GM21526 (cell line): ENCODE measurements at regions not wholly inside any gene's neighbourhood (a gene's known extent, or its start where the extent isn't known, plus 50 kb on each side); places are given as distances from the start of the nearest gene placed in this dataset.

ENCODE experiments used
- ATAC-seq: cut with Tn5 transposase; IDR thresholded peaks from one replicate; pipeline ENCODE4 v1.9.1; 2021; ENCODE audit warnings: moderate library complexity; ENCODE audit not compliant: unreplicated experiment, low FRiP score

DNA sequence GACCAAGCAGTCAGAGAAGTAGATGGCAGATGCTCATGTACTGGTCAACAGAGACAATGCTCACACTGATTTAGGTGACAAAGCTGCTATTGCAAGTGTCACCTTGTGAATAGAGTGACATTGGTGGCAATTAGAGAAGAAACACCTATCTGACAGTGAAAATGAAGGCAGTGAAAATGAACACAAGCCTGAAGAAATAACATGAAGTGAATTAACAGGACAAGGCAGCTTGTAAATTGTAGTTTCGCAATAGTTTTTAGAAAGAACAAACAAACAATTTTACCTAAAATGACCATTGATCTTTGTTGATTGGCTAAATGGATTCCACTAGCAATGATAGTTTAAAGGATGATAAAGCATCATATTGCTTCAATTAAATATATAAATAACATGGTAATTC lies 1389.5 kb downstream of the PLA2G4A start:
- ATAC-seq = no peak

DNA sequence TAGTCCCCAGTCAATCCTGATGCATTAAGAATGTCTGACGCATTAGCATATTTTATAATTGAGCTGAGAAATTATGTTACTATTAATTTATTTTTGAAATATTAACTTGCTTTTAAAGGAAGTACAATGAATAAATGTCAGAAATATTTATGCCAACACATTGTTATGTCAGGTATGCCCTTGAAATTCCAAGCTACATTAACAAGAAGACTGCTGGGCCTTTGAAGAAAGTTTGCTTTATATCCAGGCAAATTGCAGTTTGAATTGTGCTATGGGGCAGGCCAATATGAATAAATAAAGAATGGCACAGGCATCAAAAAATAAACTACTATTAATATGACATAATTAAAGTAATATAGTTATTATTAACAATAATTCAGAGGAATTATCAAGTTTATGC lies 1391.3 kb downstream of the PLA2G4A start:
- no peak for ATAC-seq

DNA sequence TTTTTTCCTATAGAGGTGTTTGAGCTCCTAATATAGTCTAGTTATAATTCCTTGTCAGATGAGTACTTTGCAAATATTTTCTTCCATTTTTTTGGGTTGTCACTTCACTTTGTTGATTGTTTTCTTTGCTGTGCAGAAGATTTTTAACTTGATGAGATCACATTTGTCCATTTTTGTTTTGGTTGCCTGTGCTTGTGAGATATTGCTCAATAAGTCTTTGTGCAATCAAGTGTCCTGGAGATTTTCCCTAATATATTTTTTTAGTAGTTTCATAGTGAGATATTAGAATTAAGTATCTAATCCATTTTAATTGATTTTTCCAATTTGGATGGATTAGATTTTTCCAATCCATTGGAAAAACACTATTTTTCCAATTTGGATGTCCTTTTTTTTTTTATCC lies 1395.5 kb downstream of the PLA2G4A start:
- ATAC-seq = no peak

DNA sequence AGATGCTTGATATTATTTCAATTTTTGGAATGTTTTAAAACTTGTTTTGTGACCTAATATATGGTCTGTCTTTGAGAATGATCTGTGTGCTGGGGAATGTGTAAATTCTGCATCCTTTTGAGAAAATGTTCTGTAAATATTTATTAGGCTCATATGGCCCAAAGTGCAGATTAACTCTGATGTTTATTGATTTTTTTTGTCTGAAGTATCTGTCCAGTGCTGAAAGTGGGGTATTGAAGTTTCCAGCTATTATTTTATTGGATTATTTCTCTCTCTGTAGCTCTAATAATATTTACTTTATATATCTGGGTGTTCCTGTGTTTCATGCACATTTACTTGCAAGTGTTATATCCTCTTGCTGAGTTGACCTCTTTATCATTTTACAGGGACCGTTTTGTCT lies 1397.2 kb downstream of the PLA2G4A start:
- no peak for ATAC-seq

DNA sequence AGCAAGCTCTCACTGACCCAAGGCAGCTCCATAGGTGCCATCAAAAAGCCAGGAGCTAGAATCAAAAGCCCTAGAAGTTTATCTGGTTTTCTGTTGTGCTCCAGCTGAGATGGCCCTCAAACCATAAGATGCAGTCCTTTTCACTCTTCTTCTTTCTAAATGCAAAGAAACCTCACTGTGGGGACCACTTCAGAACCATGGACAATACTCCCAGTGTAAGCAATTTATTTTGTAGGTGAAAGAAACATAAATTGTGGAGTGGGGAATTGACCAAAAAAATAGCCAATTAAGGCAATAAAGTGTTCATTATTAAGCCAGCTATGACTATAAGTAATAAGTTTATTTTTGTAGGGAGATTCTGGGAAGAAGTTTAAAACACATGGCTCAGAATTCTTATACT lies 1399.9 kb downstream of the PLA2G4A start:
- no peak for ATAC-seq

DNA sequence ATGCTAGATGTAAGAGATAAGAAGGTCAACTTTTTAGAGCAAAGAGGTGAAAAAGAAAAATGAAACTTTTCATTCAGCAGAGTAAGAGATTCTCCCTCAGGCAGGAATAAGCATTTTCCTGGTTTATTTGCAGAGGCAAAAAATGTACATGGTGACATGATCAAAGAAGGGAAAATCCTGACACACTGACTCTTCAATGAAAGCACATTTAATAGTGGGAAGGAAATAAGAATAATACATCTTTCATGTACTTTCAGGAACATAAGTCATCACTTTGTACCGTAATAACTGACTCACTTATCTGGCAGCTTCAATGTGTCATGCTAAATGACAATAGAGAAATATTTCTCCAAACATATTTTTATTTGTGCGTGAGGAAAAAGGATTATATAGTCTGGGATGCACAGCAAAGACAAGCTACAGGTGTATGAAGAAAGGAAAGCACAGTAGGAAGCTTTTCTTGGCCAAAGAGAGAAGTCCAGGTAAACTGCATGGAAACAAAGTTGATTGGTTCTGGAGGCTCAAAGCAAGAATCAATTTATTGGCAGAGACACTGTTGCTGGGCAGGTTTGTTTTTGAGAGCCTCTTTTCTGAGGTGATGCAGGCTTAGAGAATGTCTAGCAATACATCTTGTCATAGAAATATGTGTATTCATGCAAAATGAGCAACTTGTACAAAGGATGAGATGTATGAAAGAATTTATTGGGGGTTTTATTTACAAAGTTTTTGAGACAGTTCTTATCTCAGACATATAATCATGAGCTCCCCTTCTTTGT lies 1409.0 kb downstream of the PLA2G4A start:
- ATAC-seq = no peak

DNA sequence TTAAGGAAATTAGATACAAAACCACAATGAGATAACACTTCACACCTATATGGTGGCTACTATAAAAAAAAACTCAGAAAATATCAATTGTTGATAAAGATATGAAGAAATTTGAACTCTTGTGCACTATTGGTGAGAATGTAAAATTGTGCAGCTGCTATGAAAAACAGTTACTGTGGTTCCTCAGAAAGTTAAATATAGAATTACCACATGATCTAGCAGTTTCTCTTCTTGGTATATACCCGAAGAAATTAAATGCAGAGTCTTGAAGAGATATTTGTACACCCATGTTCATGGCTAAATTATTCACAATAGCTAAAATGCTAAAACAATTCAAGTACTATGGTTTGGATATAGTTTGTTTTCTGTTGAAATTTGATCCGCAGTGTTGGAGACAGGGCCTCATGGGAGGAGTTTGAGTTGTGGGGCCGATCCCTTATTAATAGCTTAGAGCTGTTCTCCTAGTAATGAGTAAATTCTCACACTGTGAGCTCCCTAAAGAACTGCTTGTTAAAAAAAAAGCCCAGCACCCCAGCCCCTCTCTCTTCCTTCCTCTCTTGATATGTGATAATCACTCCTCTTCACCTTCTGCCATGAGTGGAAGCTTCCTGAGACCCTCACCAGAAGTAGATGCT lies 1412.1 kb downstream of the PLA2G4A start:
- ATAC-seq = no peak

DNA sequence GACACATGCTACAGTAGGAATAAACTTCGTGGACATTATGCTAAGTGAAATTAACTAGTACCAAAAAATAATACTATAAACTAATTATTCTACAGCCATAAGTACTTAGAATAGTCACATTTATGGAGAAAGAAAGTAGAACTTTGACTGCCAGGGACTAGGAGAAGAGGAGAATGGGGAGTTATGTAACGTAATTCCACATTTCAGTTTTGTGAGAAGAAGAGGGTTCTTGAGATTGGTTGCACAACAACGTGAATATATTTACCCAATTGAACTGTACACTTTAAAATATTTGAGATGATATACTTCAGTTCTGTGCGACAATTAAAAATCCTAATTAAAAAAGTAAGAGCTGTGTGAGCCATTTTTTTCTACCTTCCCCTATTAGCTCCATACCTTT lies 1412.9 kb downstream of the PLA2G4A start:
- ATAC-seq = no peak

DNA sequence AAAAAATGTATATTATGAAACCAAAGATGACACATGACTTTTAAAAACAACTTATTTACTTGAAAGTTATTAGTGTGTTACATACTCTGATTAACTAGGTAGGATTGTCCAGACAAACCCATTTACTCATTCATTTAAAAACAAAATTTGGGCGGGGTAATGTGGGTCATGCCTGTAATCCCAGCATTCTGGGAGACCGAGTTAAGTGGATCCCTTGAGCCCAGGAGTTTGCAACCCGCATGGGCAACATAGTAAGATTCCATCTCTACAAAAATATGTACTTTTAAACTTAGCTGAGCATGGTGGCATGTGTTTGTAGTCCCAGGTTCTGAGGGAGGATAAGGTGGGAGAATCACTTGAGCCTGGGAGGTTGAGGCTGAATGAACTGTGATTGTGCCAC lies 1414.7 kb downstream of the PLA2G4A start:
- no peak for ATAC-seq

DNA sequence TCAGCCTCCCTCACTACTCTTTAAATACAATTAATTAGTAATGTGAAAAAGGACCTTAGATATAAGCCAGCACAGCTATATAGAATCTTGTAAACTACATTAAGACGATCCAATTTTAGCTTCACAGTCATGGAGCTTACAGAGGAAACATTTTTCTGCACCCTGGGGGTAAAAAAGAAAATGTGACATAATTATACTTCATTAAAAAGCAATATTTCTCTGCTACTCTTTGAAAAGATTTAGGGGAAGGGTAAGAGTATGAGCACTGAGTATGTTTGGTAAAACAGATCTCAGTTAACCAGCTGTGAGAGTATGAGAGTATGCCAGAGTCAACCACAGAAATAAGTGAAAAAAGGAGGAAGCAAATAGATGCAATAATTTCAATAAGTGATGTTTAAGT lies 1415.9 kb downstream of the PLA2G4A start:
- no peak for ATAC-seq

DNA sequence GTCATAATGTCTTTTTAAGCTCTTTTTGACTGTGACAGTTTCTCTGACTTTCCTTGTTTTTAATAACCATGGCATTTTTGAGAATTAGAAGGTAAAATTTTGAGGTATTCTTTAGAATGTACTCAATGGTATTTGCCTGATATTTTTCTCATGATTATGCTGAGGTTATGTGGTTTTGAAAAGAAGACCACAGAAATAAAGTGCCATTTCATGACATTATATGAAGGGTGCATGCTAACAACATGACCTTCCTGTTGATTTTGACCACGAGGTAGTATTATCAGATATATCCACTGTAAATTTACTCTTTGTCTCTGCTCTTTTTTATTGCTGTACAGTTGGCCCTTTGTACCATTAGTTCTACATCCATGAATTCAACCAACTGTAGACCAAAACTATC lies 1418.5 kb downstream of the PLA2G4A start:
- no peak for ATAC-seq

DNA sequence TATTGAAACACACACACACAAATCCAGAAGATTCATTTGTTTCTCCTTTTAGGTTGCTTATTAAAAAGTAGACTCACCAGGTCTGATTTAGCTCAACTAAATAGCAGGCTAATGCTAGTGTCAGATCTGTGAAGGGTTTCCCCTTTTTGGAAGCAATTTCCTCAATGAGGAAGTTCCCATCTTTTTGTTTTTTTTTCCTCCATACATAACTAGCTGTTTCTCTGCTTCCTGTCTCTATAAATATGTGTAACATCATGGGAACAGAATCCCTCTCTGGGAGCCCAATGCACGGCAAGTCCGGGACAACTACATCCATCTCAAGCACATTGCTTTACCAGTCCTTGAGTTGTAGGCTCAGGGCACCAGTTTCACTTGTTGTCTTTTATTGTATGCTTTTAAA lies 1421.1 kb downstream of the PLA2G4A start:
- ATAC-seq = no peak

DNA sequence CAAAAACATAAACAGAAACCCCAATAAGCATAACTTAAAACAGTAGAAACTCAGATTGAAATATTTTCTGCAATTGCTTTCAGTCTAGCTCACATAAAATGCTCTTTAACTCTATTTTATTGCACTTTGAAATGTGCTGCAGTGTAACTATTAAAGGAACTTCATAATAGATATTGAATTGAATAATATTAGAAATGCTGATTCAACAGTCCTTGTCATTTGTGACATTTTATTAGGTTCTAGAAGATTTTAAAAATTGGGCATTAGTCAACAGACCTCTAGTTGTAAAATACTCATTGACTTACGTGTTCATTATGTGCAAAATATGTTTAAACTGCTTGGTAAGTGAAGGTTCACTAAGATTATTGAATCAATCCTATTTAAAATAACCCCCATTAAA lies 1422.3 kb downstream of the PLA2G4A start:
- no peak for ATAC-seq

DNA sequence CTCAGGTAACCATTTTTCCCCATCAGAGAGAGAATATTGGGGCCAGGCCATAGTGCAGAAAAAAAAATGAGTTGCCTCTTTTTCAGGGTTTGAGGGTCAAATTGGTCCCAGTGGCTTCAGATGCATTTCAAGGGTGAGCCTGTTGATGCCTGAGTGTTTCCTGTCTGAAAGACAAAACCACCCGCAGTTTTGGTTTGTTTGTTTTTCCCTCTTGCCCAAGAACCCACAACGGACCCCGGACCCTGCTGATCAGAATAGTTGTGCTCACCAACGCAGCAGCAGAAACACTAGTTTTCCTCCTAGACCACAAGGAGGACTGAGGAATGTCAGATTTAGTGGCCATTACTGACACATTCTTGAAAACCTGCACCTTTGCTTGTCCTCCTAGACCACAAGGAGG lies 1433.1 kb downstream of the PLA2G4A start:
- ATAC-seq = no peak

DNA sequence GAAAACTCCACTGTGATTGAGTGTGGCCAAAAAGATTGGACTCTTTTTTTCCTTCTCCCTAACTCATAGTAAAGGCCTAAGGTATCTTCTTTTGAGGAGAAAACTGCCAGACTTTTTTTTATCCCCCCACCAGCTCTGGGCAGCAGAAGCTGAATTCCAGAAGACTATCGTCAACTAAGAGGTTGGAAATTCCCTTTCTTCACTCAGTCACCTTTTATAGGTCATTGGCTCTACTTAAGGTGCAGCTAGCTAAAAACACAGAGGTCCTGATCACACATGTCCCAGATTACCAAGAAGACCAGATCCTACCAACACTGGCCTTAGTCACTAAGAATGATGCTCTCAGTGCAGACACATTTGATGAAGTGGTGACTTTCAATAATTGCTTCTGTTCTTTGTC lies 1441.2 kb downstream of the PLA2G4A start:
- no peak for ATAC-seq

DNA sequence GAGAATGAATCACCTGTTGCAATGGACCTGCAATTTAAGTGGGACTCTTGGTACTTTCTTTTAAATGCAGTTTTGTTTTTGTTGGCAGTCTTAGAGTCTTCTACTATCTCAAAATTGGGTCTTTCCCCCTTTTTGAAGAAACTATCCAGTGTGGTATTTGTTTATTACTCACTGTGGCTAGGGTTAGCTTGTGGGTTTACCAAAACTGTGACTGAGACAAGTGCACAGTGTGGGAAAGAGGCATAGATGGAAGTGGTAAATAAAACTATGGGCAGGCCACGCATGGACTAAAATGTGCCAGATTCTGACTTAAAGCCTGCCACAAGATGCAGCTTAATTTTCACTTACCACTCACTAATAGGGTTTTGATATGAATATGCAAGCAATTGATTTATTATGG lies 1441.7 kb downstream of the PLA2G4A start:
- no peak for ATAC-seq

DNA sequence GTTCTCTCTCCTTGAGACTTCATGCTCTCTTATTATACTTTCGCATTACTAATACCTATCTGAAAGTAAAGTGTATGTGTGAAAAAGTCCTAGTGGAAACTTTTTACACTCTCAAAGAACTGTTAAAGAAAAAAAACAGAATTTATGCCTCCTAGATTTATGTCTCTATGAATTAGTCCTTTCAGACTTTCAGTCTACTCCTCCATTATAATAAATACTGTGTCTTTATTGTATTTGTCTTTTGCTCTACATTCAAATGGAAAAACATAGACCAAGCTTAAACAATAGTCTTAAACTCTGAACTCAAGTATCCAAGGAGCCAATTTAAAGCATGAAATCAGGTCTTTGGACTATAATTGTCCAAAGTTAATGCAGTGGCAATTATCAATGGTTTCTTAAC lies 1449.0 kb downstream of the PLA2G4A start:
- ATAC-seq = no peak

DNA sequence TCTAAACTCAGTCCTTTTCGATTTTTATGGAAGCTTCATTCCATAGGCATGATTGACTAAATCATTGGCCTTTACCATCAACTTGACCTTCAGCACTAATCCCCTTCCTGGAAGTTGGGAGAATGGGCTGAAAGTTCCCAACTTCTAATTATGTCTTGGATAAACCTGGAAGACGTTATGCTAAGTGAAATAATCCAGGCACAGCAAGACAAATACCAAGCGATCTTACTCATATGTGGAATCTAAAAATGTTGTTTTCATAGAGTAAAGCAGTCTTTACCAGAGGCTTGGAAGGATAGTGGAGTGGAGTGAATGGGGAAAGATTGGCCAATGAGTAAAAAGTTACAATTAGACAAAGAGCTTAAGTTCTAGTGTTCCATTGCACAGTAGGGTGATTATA lies 1453.2 kb downstream of the PLA2G4A start:
- ATAC-seq = no peak

DNA sequence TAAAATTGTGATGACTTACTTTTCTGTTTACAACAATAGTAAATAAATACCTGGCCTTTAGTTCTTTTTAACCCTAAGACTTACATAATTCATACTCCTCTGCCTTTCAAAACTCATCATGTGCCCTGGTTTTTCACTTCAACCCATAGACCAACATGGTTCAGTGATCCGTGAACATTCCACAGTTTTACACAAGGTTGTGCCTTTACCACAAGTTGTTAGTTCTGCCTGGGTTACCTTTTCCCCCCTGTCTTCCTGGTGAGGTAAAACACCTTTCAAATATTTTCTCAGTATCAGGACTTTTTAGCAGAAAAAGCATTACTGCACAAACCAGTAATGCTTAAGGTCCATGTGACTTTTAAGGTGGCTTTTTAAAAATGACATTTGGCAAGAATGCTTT lies 1466.4 kb downstream of the PLA2G4A start:
- no peak for ATAC-seq

DNA sequence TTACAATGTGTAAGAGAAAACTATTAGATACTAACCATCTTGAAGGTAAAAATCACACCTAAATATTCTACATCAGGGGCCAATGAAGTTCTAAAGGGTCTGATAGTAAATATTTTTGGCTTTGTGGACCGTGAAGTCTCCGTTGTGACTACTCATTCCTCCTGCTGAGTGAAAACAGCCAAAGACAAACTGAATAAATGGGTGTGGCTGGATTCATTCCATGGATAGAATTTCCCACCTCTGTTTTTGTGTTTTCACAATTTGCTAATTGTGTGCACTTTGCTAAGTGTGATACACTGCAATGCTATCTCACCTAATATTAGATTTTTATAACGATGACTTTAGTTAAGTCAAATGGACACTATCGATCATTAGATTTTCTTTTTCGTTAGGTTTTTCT lies 1474.0 kb downstream of the PLA2G4A start:
- no peak for ATAC-seq

DNA sequence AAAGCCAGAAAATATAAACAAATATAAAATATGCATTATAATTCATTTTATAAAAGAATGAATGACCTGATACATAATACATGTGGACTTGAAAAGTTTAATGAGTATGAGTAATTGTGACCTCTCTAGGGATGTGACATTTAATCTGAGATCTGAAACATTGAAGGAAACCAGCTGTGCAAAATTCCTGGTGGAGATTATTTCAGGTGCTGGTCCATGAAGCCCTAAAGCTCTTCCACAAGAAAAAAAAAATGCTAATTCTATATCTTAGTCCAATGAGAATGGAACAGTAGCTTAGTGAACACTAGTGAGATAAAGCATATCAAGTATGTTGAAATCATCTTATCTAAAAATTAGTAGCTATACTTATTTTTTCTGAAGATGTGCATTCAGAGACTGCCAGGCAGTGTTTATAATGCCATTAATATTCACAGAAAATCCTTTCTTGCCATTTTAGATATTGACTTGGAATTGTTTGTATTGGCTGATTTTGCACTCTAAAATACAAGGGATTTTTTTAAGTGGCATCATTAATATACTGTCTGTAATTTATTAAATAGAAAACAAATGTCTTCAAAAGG lies 1485.9 kb downstream of the PLA2G4A start:
- ATAC-seq = no peak

DNA sequence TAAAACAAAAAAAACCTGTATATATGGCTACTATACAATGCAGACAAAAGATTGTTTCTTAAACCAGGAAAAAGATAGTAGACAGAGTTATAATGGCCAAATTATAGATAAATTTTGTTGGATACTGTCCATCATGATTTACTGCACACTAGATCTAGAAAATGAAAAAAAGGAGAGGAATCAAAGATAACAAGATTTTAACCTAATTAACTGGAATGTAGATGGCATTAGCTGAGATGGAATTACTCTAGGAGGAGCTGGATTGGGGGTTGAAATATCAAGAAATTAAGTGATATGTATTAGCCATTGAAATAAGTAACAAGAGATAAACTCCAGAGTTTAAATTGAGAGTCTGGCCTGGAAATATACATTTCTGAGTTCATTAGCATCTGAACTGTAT lies 1489.1 kb downstream of the PLA2G4A start:
- ATAC-seq = no peak
